IMR-90 (cell line): ENCODE measurements at regions not wholly inside any gene's neighbourhood (a gene's known extent, or its start where the extent isn't known, plus 50 kb on each side); places are given as distances from the start of the nearest gene placed in this dataset.

Source experiments
- ATAC-seq: fragments of 200-7000 bp; cut with Tn5 transposase; 2 replicates; pipeline ENCODE4 v1.9.1; 2020; ENCODE audit warnings: low read depth, mild to moderate bottlenecking, moderate library complexity
- BruUV-seq: library from RNA; stranded (reverse); fragments of 400-500 nt; replicated peaks from 2 replicates; lab custom pipeline; 2021; lab: Mats Ljungman, UMichigan
- CTCF ChIA-PET: fragments of 300-600 bp; formaldehyde crosslinking; extraction: SDS; loops from one replicate; lab custom pipeline; 2021; ENCODE audit warnings: antibody characterized with exemption; lab: Yijun Ruan, JAX
- POLR2A ChIA-PET: fragments of 300-600 bp; sonication (Branson Sonifier 250); formaldehyde crosslinking; loops from one replicate; lab custom pipeline; 2022; ENCODE audit warnings: antibody characterized with exemption; ENCODE audit not compliant: unreplicated experiment; lab: Charles Lee
- DNase-seq: peaks from one replicate; pipeline ENCODE4 v3.0.0; 2013
- H2AFZ ChIP-seq: replicated peaks from 2 replicates; pipeline ENCODE3; 2013; ENCODE audit warnings: low read length, mild to moderate bottlenecking; ENCODE audit not compliant: poor library complexity
- H2AK5ac ChIP-seq: 2 replicates; pipeline ENCODE4 v1.6.1; 2013; ENCODE audit warnings: low read depth, low read length, inconsistent platforms
- H2AK9ac ChIP-seq: replicated peaks from 2 replicates; pipeline ENCODE3; 2013; ENCODE audit warnings: mild to moderate bottlenecking, low read depth, low read length, moderate library complexity; ENCODE audit not compliant: poor library complexity
- H2BK120ac ChIP-seq: 2 replicates; pipeline ENCODE4 v1.6.1; 2013; ENCODE audit warnings: low read depth, low read length, inconsistent platforms
- H2BK15ac ChIP-seq: 3 replicates; pipeline ENCODE4 v1.6.1; 2013; ENCODE audit warnings: low read depth, low read length, inconsistent platforms
- H2BK20ac ChIP-seq: 2 replicates; pipeline ENCODE4 v1.6.1; 2013; ENCODE audit warnings: low read depth, mild to moderate bottlenecking, inconsistent platforms, low read length, moderate library complexity
- H2BK5ac ChIP-seq: 2 replicates; pipeline ENCODE4 v1.6.1; 2013; ENCODE audit warnings: mild to moderate bottlenecking, low read depth, low read length, inconsistent platforms; ENCODE audit not compliant: poor library complexity, severe bottlenecking
- H3K14ac ChIP-seq: replicated peaks from 2 replicates; pipeline ENCODE4 v1.6.1; 2013; ENCODE audit warnings: low read depth, low read length, inconsistent platforms
- H3K18ac ChIP-seq: 2 replicates; pipeline ENCODE4 v1.6.1; 2013; ENCODE audit warnings: low read depth, low read length, control low read depth
- H3K23ac ChIP-seq: 2 replicates; pipeline ENCODE4 v1.6.1; 2013; ENCODE audit warnings: low read depth, low read length, inconsistent platforms
- H3K27ac ChIP-seq: 2 replicates; pipeline ENCODE4 v1.5.1; 2013; ENCODE audit warnings: mild to moderate bottlenecking, control low read depth, low read length; ENCODE audit not compliant: insufficient read depth
- H3K27me3 ChIP-seq: 2 replicates; pipeline ENCODE4 v1.6.1; 2013; ENCODE audit warnings: low read length; ENCODE audit not compliant: control insufficient read depth, insufficient read depth
- H3K36me3 ChIP-seq: 2 replicates; pipeline ENCODE4 v1.6.1; 2013; ENCODE audit warnings: low read length, mixed read lengths; ENCODE audit not compliant: control insufficient read depth, insufficient read depth
- H3K4ac ChIP-seq: 2 replicates; pipeline ENCODE4 v1.6.1; 2013; ENCODE audit warnings: low read depth, low read length, inconsistent platforms
- H3K4me1 ChIP-seq: 2 replicates; pipeline ENCODE4 v1.6.1; 2013; ENCODE audit warnings: low read length, mixed read lengths; ENCODE audit not compliant: control insufficient read depth, insufficient read depth
- H3K4me2 ChIP-seq: 2 replicates; pipeline ENCODE4 v1.6.1; 2013; ENCODE audit warnings: low read depth, mild to moderate bottlenecking, control low read depth, low read length, moderate library complexity
- H3K4me3 ChIP-seq: 2 replicates; pipeline ENCODE4 v1.5.1; 2013; ENCODE audit warnings: low read depth, mild to moderate bottlenecking, control low read depth, low read length, moderate library complexity; ENCODE audit not compliant: insufficient read depth
- H3K56ac ChIP-seq: 2 replicates; pipeline ENCODE4 v1.6.1; 2013; ENCODE audit warnings: low read length, inconsistent platforms; ENCODE audit not compliant: insufficient read depth; ENCODE audit errors: extremely low read depth
- H3K79me1 ChIP-seq, 2 experiments: 2 replicates each; pipeline ENCODE4 v1.6.1; 2013; ENCODE audit warnings: low read length in 2 of 2, inconsistent platforms in 1 of 2, low read depth in 1 of 2
- H3K9ac ChIP-seq: 2 replicates; pipeline ENCODE4 v1.6.1; 2013; ENCODE audit warnings: low read depth, low read length, control low read depth
- H3K9me1 ChIP-seq: 2 replicates; pipeline ENCODE4 v1.6.1; 2013; ENCODE audit warnings: low read length, inconsistent platforms; ENCODE audit not compliant: insufficient read depth
- H3K9me3 ChIP-seq: 2 replicates; pipeline ENCODE4 v1.6.1; 2013; ENCODE audit warnings: low read length; ENCODE audit not compliant: control insufficient read depth, insufficient read depth
- H4K20me1 ChIP-seq: 2 replicates; pipeline ENCODE4 v1.6.1; 2013; ENCODE audit warnings: low read length, inconsistent platforms; ENCODE audit not compliant: insufficient read depth
- H4K5ac ChIP-seq: 2 replicates; pipeline ENCODE4 v1.6.1; 2013; ENCODE audit warnings: mild to moderate bottlenecking, low read depth, low read length, control low read depth
- H4K8ac ChIP-seq, 2 experiments: 2 replicates each; pipeline ENCODE4 v1.6.1; 2013; ENCODE audit warnings: low read depth in 2 of 2, low read length in 2 of 2, control low read depth in 1 of 2, inconsistent platforms in 1 of 2
- H4K91ac ChIP-seq: 2 replicates; pipeline ENCODE4 v1.6.1; 2013; ENCODE audit warnings: low read depth, low read length, inconsistent platforms; ENCODE audit not compliant: insufficient read depth
- CEBPB ChIP-seq: IDR thresholded peaks from 2 replicates; pipeline ENCODE4 v1.6.1; 2012; ENCODE audit warnings: low read depth, low read length, improper control_type of control experiment
- CHD1 ChIP-seq: IDR thresholded peaks from 2 replicates; pipeline ENCODE4 v1.6.1; 2012; ENCODE audit warnings: low read depth, low read length, improper control_type of control experiment
- FOS ChIP-seq: fragments of 150-350 bp; IDR thresholded peaks from 2 replicates; pipeline ENCODE4 v1.6.1; 2016; ENCODE audit warnings: low read depth, low read length
- MAZ ChIP-seq: IDR thresholded peaks from 2 replicates; pipeline ENCODE4 v1.6.1; 2012; ENCODE audit warnings: low read depth, mild to moderate bottlenecking, low read length, improper control_type of control experiment, moderate library complexity, borderline replicate concordance
- MXI1 ChIP-seq: IDR thresholded peaks from 2 replicates; pipeline ENCODE4 v1.6.1; 2012; ENCODE audit warnings: low read depth, mild to moderate bottlenecking, low read length, moderate library complexity, borderline replicate concordance
- NFE2L2 ChIP-seq: fragments of 150-350 bp; IDR thresholded peaks from 2 replicates; pipeline ENCODE4 v1.6.1; 2016; ENCODE audit warnings: low read depth, mild to moderate bottlenecking, low read length
- POLR2A ChIP-seq: IDR thresholded peaks from 2 replicates; pipeline ENCODE4 v1.6.1; 2012; ENCODE audit warnings: mild to moderate bottlenecking, low read depth, low read length
- RAD21 ChIP-seq: IDR thresholded peaks from 2 replicates; pipeline ENCODE4 v1.6.1; 2012; ENCODE audit warnings: low read length, improper control_type of control experiment
- RCOR1 ChIP-seq: IDR thresholded peaks from 2 replicates; pipeline ENCODE4 v1.6.1; 2012; ENCODE audit warnings: mild to moderate bottlenecking, low read length, improper control_type of control experiment; ENCODE audit not compliant: insufficient replicate concordance
- RFX5 ChIP-seq: IDR thresholded peaks from 2 replicates; pipeline ENCODE4 v1.8.0; 2012; ENCODE audit warnings: low read depth, mild to moderate bottlenecking, low read length, moderate library complexity
- SMC3 ChIP-seq: fragments of 150-350 bp; IDR thresholded peaks from 2 replicates; pipeline ENCODE4 v1.6.1; 2016; ENCODE audit warnings: low read depth, mild to moderate bottlenecking, antibody characterized with exemption, low read length, moderate library complexity
- WGBS, 2 experiments: methylation state at CpG; one replicate each; pipeline versions ENCODE4 v1.1.5 to v1.1.7; 2013; ENCODE audit warnings: missing lambda C conversion rate in 2 of 2; ENCODE audit not compliant: insufficient read length in 1 of 2; ENCODE audit errors: extremely low coverage in 2 of 2; 5-methylcytosine and 5-hydroxymethylcytosine counted together
- dilution Hi-C: fragments of 300-500 bp; cut with HindIII; formaldehyde crosslinking; loops from one replicate; pipeline ENCODE4 v1.14.3; 2018; ENCODE audit warnings: low sequenced_read_pairs; ENCODE audit not compliant: unreplicated experiment
- in situ Hi-C: fragments of 300-500 bp; cut with MboI; formaldehyde crosslinking; loops from 3 replicates; pipeline ENCODE4 v1.14.3; 2019; ENCODE audit warnings: low sequenced_read_pairs, inconsistent platforms, mixed read lengths
- intact Hi-C: fragments of 100-400 bp; cut with micrococcal nuclease; formaldehyde crosslinking; loops from 2 replicates; pipeline ENCODE4 v1.10.0; 2022
- TF ChIP-seq, protein P1 (sequence below): fragments of 150-350 bp; IDR thresholded peaks from 2 replicates; pipeline ENCODE4 v1.6.1; 2017; ENCODE audit warnings: mild to moderate bottlenecking, antibody characterized with exemption, low read length, low read depth
- TF ChIP-seq, protein P2 (sequence below): fragments of 150-350 bp; IDR thresholded peaks from 2 replicates; pipeline ENCODE4 v1.6.1; 2016; ENCODE audit warnings: low read depth, mild to moderate bottlenecking, low read length, moderate library complexity, borderline replicate concordance
- TF ChIP-seq, protein P3 (sequence below): conservative IDR thresholded peaks from 2 replicates; pipeline ENCODE4 v1.5.1; 2012; ENCODE audit warnings: mild to moderate bottlenecking, low read depth, low read length, improper control_type of control experiment

DNA sequence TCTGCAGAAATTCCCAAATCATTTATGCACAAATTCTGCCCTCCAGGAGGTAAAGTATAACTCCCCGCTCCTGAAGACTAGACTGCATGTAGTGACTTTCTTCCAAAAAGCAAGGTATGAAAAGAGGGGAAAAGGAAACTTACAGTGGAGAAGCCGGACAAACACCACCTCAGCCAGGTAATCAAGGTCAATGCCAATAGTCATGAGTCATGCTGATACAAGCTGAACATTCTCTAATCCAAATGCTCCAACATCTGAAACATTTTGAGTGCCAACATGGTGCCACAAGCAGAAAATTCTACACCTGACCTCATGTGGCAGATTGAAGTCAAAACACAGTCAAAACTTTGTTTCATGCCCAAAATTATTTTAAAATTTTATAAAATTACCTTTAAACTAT is 165.6 kb downstream of the FOXA2 start:
- ATAC-seq, result no peak
- Histone ChIP-seq H3K23ac (no peak overlapping the region), H3K79me1 (no peaks in the 10 kb centered on the region), H2BK20ac (no peak overlapping the region), H4K5ac (no peak overlapping the region), H3K9me1 (no peaks in the 10 kb centered on the region), H3K9ac (no peak overlapping the region), H3K18ac (no peak overlapping the region), H3K27ac (no peak overlapping the region), H2BK15ac (no peak overlapping the region), H3K4me2 (no peak overlapping the region), H2BK5ac (no peak overlapping the region), H3K4me3 (no peak overlapping the region), H3K4ac (no peak overlapping the region), H2AK5ac (no peak overlapping the region), H3K4me1 (no peaks in the 10 kb centered on the region), H2AK9ac (no peak overlapping the region), H4K91ac (no peak overlapping the region), H2BK120ac (no peak overlapping the region), H4K20me1 (no peaks in the 10 kb centered on the region), H2AFZ (no peak overlapping the region), H3K36me3 (no peaks in the 10 kb centered on the region), H4K8ac (no peak overlapping the region), H3K14ac (no peak overlapping the region), H3K27me3 (no peaks in the 10 kb centered on the region), H3K9me3 (no peaks in the 10 kb centered on the region; the same call in 1 of the 2 replicates), H3K56ac (no peak overlapping the region)
- WGBS, 2 experiments, result no CpG with 5 or more reads among the region's 2 CpGs
- POLR2A ChIA-PET, result no interaction called here
- intact Hi-C loops, result no loop called here
- in situ Hi-C loops, result no loop called here
- TF ChIP-seq, protein P1, sequence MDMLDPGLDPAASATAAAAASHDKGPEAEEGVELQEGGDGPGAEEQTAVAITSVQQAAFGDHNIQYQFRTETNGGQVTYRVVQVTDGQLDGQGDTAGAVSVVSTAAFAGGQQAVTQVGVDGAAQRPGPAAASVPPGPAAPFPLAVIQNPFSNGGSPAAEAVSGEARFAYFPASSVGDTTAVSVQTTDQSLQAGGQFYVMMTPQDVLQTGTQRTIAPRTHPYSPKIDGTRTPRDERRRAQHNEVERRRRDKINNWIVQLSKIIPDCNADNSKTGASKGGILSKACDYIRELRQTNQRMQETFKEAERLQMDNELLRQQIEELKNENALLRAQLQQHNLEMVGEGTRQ, result no peak
- TF ChIP-seq, protein P2, sequence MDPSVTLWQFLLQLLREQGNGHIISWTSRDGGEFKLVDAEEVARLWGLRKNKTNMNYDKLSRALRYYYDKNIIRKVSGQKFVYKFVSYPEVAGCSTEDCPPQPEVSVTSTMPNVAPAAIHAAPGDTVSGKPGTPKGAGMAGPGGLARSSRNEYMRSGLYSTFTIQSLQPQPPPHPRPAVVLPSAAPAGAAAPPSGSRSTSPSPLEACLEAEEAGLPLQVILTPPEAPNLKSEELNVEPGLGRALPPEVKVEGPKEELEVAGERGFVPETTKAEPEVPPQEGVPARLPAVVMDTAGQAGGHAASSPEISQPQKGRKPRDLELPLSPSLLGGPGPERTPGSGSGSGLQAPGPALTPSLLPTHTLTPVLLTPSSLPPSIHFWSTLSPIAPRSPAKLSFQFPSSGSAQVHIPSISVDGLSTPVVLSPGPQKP, result no peak
- no peak for TF ChIP-seq RCOR1
- TF ChIP-seq, protein P3, sequence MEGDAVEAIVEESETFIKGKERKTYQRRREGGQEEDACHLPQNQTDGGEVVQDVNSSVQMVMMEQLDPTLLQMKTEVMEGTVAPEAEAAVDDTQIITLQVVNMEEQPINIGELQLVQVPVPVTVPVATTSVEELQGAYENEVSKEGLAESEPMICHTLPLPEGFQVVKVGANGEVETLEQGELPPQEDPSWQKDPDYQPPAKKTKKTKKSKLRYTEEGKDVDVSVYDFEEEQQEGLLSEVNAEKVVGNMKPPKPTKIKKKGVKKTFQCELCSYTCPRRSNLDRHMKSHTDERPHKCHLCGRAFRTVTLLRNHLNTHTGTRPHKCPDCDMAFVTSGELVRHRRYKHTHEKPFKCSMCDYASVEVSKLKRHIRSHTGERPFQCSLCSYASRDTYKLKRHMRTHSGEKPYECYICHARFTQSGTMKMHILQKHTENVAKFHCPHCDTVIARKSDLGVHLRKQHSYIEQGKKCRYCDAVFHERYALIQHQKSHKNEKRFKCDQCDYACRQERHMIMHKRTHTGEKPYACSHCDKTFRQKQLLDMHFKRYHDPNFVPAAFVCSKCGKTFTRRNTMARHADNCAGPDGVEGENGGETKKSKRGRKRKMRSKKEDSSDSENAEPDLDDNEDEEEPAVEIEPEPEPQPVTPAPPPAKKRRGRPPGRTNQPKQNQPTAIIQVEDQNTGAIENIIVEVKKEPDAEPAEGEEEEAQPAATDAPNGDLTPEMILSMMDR, result no peak
- no peak for TF ChIP-seq POLR2A
- TF ChIP-seq MAZ, result no peak
- no peak for TF ChIP-seq CHD1
- no peak for TF ChIP-seq RFX5
- TF ChIP-seq CEBPB, result no peak
- TF ChIP-seq FOS, result no peak
- no peak for TF ChIP-seq RAD21
- no peak for TF ChIP-seq SMC3
- TF ChIP-seq NFE2L2, result no peak
- no peak for TF ChIP-seq MXI1
- dilution Hi-C loops, result no loop called here
- no peak for DNase-seq
- CTCF ChIA-PET, result no interaction called here
- no TSS peak for BruUV-seq
